DOHH2 (cell line): ENCODE measurements at regions not wholly inside any gene's neighbourhood (a gene's known extent, or its start where the extent isn't known, plus 50 kb on each side); places are given as distances from the start of the nearest gene placed in this dataset.

Experiments used
- H3F3A ChIP-seq: fragments of 200-600 bp; sonication (generic), shearing (Covaris generic); 2 replicates; pipeline ENCODE4 v1.6.0; 2016; ENCODE audit warnings: antibody characterized with exemption, mild to moderate bottlenecking; ENCODE audit not compliant: control insufficient read depth, insufficient read depth
- H3K27ac ChIP-seq: fragments of 200-600 bp; sonication (generic); 2 replicates; pipeline ENCODE4 v1.5.1; 2014; ENCODE audit warnings: low read depth, mild to moderate bottlenecking, low read length, moderate library complexity
- H3K27me3 ChIP-seq: fragments of 200-600 bp; sonication (generic); 2 replicates; pipeline ENCODE4 v1.6.1; 2014; ENCODE audit warnings: mild to moderate bottlenecking, low read length, mixed read lengths; ENCODE audit not compliant: control insufficient read depth
- H3K36me3 ChIP-seq: fragments of 200-600 bp; sonication (generic); 2 replicates; pipeline ENCODE4 v1.6.1; 2014; ENCODE audit warnings: mild to moderate bottlenecking, low read length, moderate library complexity, mixed read lengths; ENCODE audit not compliant: control insufficient read depth
- H3K4me1 ChIP-seq: fragments of 200-600 bp; sonication (generic); 2 replicates; pipeline ENCODE4 v1.6.1; 2014; ENCODE audit warnings: mild to moderate bottlenecking, low read length, mixed read lengths; ENCODE audit not compliant: control insufficient read depth
- H3K4me2 ChIP-seq: fragments of 200-600 bp; sonication (generic); 2 replicates; pipeline ENCODE4 v1.6.0; 2014; ENCODE audit warnings: mild to moderate bottlenecking, low read length, moderate library complexity
- H3K4me3 ChIP-seq: fragments of 200-600 bp; sonication (generic); 2 replicates; pipeline ENCODE4 v1.5.1; 2014; ENCODE audit warnings: mild to moderate bottlenecking, low read length, mixed read lengths
- H3K79me2 ChIP-seq: fragments of 200-600 bp; sonication (generic); 2 replicates; pipeline ENCODE4 v1.6.1; 2014; ENCODE audit warnings: mild to moderate bottlenecking, low read length, mixed read lengths; ENCODE audit not compliant: control insufficient read depth
- H3K9me2 ChIP-seq: fragments of 200-600 bp; sonication (generic); replicated peaks from 2 replicates; pipeline ENCODE4 v1.6.1; 2014; ENCODE audit warnings: mild to moderate bottlenecking, low read length, mixed read lengths; ENCODE audit not compliant: control insufficient read depth
- H3K9me3 ChIP-seq: fragments of 200-600 bp; sonication (generic); 2 replicates; pipeline ENCODE4 v1.6.1; 2014; ENCODE audit warnings: antibody characterized with exemption, low read length, mixed read lengths; ENCODE audit not compliant: control insufficient read depth, insufficient read depth
- H4K20me1 ChIP-seq: fragments of 200-600 bp; sonication (generic); 2 replicates; pipeline ENCODE4 v1.6.0; 2014; ENCODE audit warnings: low read depth, mild to moderate bottlenecking, antibody characterized with exemption, low read length, moderate library complexity; ENCODE audit not compliant: control insufficient read depth, insufficient read depth
- CTCF ChIP-seq: fragments of 200-600 bp; sonication (generic); IDR thresholded peaks from one replicate; pipeline ENCODE4 v1.5.1; 2014; ENCODE audit warnings: antibody characterized with exemption, mild to moderate bottlenecking, low read depth, low read length; ENCODE audit not compliant: poor library complexity, severe bottlenecking
- EZH2phosphoT487 ChIP-seq: fragments of 200-600 bp; sonication (generic); IDR thresholded peaks from 2 replicates; pipeline ENCODE4 v1.6.1; 2017; ENCODE audit warnings: borderline replicate concordance, mild to moderate bottlenecking, antibody characterized with exemption, low read length, moderate library complexity, mixed read lengths

- H3K27me3 ChIP-seq = no peaks in the 10 kb centered on the region
- no peak overlapping the region for H3K27ac ChIP-seq
- TF ChIP-seq CTCF (no peak), EZH2phosphoT487 (no peak)
- H3K9me2 ChIP-seq = no peaks in the 10 kb centered on the region
- peaks cover 8% of the 10 kb centered on the region; the same call in 1 of the 2 replicates for H3K9me3 ChIP-seq
- no peaks in the 10 kb centered on the region for H3K36me3 ChIP-seq
- H3F3A ChIP-seq = no peaks in the 10 kb centered on the region
- no peaks in the 10 kb centered on the region for H4K20me1 ChIP-seq
- H3K4me1 ChIP-seq = no peaks in the 10 kb centered on the region
- no peaks in the 10 kb centered on the region for H3K79me2 ChIP-seq
- no peak overlapping the region for H3K4me3 ChIP-seq
- H3K4me2 ChIP-seq = no peak overlapping the region
Measured at GRCh38 chr2:78024996-78025395, 502.8 kb upstream of the LRRTM4 start.

GRCh38 chr2:78029392-78029995 is 507.3 kb upstream of the LRRTM4 start:
- H3K27me3 ChIP-seq = no peaks in the 10 kb centered on the region
- no peaks in the 10 kb centered on the region for H3K79me2 ChIP-seq
- H3K4me1 ChIP-seq = no peaks in the 10 kb centered on the region
- TF ChIP-seq CTCF = no peak
- H3K27ac ChIP-seq = no peak overlapping the region
- no peaks in the 10 kb centered on the region for H3K9me2 ChIP-seq
- no peaks in the 10 kb centered on the region for H4K20me1 ChIP-seq
- H3K4me3 ChIP-seq = no peak overlapping the region
- no peaks in the 10 kb centered on the region for H3F3A ChIP-seq
- H3K4me2 ChIP-seq = no peak overlapping the region
- H3K9me3 ChIP-seq = peaks cover 8% of the 10 kb centered on the region; the same call in 1 of the 2 replicates
- no peaks in the 10 kb centered on the region for H3K36me3 ChIP-seq

- Histone ChIP-seq H3K4me1 (no peaks in the 10 kb centered on the region), H3K4me3 (no peak overlapping the region), H3K27ac (no peak overlapping the region), H3K36me3 (no peaks in the 10 kb centered on the region), H3K9me3 (peaks cover 2% of the 10 kb centered on the region; the same call in 1 of the 2 replicates), H3K4me2 (no peak overlapping the region), H3K9me2 (no peaks in the 10 kb centered on the region), H3K27me3 (no peaks in the 10 kb centered on the region), H4K20me1 (no peaks in the 10 kb centered on the region), H3F3A (no peaks in the 10 kb centered on the region), H3K79me2 (no peaks in the 10 kb centered on the region)
- no peak for TF ChIP-seq CTCF
- no peak for TF ChIP-seq EZH2phosphoT487
Measured at GRCh38 chr2:78034706-78035105, 512.5 kb upstream of the LRRTM4 start.
